ENCODE measurements at regions not wholly inside any gene's neighbourhood (a gene's known extent, or its start where the extent isn't known, plus 50 kb on each side); places are given as distances from the start of the nearest gene placed in this dataset.

DNA sequence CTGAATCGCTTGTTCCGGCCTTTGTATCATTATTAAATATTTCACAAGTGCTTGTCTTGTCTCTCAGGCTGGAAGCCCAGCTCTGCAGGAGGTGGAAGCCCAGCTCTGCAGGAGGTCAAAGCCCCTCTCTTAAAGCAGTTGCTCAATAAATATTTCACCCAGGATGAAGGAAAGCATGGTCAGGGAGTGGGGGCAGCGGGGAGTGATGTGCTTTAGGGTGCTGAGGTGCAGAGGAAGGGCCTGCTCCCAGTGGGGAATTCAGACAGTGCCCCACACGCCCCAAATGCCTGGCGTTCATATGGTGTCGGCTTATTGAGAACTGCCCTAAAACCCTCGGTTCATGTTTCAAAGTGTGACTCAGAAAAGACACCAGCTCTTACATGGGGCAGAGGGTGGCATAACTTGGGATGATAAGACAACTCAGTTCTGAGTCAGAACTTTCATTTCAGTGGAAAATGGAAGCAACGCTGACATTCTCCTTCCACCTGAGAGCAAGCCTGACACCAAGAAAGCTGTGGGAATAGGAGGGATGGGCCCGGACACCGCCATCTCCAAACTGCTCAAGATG, 114.3 kb upstream of the DAP start:
- no peak for DNase-seq

DNA sequence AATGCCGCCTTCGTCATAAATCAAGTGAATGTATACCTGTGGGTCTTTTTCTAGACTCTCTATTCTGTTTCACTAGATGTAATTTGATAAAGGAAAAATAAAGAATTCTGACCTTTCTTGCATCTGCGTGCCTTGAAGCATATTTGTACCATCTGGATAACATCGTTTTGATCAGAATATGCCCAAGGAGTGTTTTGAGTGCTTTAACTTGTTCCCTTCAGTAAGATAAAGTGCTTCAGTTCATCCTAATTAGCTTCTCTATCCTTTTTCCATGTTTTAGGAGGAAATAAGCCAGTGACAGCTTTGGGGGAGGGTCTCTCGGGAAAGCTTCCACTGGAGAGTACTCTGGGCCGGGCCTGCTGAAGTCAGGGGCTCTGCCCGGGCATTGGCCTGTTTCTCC, 113.5 kb upstream of the DAP start:
- no peak for DNase-seq

DNA sequence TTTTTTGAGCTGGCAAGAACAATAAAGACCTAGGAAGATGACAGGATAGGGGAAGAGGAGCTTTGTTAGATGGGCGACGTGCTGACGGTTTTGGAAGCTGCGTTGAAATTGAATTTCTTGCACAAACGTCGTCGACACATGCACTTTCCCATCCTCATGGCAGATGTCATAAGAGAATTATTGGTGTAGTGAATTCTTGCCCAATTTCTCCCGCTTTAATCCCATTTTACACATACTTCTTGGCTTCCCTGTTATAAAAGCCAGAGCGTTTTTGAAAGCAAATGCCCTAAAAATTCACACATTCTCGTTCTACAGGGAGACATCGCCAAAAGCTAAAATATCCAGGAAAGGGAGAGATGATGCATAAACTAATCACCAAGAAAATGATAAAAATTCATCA, 109.8 kb upstream of the DAP start:
- no peak for DNase-seq

DNA sequence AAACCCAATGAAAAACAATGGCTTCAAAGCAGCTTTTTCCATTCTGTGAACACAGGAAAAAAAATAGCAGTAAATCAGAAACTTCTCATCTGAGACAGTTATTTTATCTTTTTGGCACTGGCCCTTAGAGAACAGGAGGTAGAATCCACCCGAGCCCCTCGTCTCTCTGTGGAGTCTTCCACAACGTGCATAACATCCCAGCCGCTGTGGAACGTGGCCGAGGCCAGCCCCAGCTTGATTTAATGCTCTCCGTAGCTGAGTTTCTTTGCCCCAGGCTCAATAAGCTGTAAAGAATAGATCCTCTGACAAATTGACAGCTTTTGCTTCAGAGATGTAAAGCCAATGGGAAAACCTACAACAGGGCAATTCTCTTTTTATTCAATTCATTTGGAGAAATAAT, 107.9 kb upstream of the DAP start:
- DNase-seq = no peak

DNA sequence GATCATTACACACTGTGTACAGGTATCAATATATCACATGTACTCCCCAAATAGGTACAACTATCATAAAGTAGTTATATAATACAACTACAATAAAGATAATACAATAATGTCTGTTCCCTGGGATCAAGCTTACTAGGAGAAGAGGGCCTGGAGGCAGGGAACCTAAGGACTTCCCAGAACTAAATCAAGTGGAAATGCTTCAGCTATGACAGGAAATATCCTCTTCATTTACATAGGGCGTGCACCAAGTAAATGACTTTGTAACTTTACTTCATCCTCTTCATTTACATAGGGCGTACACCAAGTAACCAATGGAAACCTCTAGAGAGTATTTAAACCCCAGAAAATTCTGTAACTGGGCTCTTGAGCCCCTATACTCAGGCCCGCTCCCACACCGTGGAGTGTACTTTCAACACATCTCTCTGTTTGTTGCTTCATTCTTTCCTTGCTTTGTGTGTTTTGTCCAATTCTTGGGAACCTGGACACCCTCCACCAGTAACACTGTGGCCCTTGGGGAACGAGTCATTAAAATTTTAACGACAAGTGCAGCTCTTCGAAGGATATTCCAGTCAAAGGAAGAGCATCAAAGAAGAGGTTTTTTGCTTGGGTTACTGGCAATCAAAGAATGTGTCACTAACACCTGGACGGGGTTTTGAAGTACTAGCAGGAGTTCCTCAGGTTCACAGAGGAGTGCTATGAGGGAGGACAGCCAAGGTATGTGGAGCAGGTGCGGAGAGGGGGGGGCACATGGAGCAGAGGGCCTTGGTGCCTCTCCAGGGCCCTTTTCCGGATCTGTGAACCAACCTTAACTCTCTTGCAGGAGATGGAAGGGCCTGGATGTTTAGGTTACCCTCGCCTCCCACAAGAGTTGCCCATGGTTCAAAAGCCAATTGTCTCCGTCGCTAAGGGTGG, 106.6 kb upstream of the DAP start:
- DNase-seq = no peak

- DNase-seq = no peak
These were observed 105.9 kb upstream of the DAP start for GRCh38 chr5:10866913-10867312.

DNA sequence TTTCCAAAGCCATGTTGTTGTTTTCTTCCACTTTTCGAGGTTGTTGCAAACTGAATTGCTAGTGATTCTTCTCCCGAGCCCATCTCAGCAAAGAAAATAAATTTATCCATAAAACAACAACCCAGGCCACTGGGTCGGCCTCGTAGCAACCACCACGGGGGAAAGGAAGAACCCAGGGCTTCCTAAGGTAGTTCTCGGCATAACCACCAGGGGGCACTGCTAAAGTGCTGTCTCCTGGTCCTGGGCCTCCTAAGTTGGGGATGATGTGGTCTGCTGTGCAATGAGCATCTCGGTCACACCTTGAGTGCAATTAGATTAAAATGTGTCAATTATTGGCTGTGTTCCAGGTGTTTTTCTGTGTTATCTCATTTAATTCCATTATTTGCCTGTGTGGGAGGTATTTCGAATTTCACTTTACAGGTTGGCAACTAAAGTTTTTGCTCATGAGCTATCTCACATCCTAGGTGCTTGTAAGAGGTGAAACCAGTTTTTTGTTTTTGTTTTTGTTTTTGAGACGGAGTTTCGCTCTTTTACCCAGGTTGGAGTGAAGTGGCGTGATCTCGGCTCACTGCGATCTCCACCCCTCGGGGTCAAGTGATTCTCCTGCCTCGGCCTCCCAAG, 102.8 kb upstream of the DAP start:
- peak; percentile 62 to 69 for DNase-seq

- no peak for DNase-seq
These were observed 101.1 kb upstream of the DAP start for GRCh38 chr5:10862085-10862484.

DNA sequence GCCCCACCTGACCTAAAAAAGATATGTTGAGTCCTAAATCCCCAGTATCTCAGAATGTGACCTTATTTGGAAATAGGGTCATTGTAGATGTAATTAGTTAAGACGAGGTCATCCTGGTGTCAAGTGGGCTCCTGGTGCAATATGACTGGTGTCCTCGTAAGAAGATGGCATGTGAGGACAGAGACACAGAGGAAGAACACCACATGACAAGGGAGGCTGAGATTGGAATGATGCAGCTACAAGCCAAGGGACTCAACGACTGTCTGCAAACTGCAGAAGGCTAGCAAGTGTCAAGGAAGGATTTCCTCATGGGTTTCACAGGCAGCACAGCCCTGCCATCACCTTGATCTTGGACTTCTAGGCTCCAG, 100.4 kb upstream of the DAP start:
- DNase-seq = no peak

GRCh38 chr5:10860645-10861422, 99.8 kb upstream of the DAP start:
- DNase-seq = no peak

- no peak for DNase-seq
These were observed 99.1 kb upstream of the DAP start for GRCh38 chr5:10860196-10860543.

DNA sequence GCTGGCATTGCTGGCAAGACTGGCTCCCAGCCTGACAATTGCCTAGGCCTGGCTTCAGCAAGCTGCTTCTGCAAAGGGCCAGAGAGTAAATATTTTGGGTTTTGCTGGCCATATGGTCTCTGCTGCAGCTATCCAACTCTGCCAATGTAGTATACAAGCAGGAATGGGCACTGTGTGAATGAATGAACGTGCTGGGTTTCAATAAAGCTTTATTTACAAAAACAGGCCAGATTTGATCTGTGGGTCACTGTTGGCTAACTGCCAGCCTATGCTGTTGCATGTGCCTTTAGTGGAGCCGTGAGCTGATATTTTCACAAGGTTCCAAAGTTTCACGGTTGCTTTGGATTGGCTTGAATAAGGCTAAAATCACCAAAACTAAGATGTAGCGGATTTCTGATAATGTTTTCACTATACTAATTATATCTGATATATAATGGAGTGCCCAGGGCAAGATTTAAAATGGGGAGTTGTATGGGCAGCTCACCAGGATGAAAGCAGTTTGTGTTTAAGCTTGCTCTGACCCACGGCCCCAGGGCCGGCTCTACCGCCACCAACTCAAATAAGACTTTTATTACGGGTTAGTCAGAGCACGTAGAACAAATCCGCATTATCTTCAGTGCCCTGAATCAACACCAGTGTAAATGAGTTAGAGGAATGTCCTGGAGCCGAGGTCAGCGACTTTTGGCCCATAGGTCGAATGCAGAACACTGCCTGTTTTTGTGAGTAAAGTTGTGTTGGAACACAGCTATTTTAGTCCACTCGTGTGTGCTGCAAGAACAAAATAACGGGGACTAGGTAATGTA, 98.6 kb upstream of the DAP start:
- no peak for DNase-seq

DNA sequence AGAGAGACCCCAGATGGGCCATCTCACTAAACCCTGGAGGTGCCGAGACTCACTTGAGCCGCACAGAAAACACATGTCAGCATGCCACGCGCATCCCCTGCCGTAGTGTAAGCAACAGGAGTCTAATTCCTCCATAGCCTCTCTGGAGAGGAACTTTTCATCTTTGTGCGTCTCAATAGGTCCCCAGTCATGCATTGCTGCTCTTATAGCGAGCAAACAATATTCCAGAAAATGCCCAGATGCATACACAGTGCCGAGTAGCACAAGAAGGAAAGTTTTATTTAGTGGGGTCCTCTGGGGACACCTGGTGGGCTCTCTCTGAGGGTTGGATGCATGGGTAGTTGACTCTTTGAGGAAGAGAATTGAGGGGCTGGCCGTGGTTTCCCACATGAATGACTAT, 97.9 kb upstream of the DAP start:
- no peak for DNase-seq

DNA sequence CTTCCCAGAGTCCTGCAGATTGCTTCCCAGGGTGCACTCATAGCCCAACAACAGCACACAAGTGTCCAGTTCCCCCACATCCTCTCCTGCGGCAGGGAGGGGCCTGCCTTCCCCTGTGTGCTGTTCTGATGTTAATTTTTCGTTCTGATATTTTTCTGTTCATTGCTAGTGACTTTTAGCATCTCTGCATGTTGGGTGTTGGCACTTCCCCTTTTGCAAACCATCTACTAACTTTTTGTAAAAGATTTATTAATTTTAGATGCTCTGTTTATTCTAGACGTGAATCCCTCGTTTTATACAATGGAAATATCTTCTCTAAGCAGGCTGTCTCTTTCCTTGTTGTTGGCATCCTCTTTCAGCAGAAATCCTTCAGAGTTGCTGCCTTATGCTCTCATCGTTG, 97.3 kb upstream of the DAP start:
- DNase-seq = peak in 1 of 2 experiments; percentile 6

- no peak for DNase-seq
These were observed 96.3 kb upstream of the DAP start for GRCh38 chr5:10857338-10857733.

- DNase-seq = peak; percentile 67 to 69
These were observed 95.8 kb upstream of the DAP start for GRCh38 chr5:10856683-10857337.

- no peak for DNase-seq
These were observed 95.0 kb upstream of the DAP start for GRCh38 chr5:10856071-10856470.

DNA sequence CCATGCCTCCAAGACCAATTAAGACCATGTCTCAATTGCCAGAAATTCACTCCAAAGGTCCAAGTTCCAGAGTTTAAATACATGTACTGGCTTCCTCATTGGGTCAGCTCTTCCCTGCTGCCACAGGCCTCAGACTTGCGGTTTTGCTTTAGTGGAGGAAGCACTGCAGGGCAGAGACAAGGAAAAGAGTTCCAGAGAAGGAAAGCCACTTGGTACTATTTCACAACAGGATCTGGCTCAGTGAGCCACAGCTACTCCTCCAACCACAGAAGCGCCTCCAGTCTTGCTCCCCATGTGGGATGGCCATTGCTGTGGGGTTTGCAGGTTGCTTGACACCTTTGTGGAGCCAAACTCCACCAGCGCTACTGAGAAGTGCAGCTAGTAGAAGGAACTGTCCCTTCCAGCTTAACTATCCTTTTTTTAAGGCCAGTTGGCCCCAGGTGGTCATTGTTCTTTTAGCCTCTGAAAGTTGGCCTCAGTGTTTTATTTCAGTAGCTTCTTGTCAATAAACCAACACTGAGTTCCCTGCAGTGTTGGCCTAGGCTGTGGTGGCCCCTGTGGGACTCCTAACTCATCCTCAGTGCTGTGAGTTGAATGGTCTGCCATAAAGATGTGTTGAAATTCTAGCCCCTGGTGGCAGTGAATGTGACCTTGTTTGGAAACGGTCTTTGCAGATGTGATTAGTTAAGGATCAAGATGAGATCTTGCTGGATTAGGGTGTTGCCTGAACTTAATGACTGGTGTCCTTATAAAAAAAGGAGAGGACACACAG, 93.7 kb upstream of the DAP start:
- DNase-seq = peak; percentile 87 to 92

DNA sequence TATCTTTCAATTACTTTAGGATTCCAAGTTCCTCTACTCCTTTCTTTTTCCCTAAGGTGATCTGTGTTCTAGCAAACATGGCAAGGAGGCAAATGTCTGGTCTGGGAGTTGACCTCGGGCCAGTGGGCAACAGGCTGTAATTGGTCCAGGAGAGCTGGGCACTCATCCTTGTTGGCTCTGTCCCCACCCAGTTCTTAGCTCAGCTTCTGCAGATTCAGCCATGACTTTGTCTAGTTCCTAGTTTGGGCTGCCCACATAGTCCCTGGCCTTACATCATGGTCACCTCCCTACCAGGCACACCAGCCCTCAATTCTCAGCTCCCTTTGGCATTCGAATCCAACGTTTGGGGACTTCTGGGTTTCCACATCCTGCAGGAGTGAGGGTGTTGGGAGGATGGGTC, 92.1 kb upstream of the DAP start:
- no peak for DNase-seq

GRCh38 chr5:10849278-10849677, 88.2 kb upstream of the DAP start:
- DNase-seq = no peak

DNA sequence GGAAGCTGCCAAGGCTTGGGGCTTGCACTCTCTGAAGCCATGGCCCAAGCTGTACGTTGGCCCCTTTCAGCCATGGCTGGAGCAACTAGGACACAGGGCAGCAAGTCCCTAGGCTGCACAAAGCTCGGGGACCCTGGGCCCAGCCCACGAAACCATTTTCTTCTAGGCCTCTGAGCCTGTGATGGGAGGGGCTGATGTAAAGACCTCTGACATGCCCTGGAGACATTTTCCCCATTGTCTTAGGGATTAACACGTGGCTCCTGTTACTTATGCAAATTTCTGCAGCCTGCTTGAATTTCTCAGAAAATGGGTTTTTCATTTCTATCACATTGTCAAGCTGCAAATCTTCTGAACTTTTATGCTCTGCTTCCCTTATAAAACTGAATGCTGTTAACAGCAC, 83.0 kb upstream of the DAP start:
- DNase-seq = no peak
